HepG2 (cell line): ENCODE measurements at regions not wholly inside any gene's neighbourhood (a gene's known extent, or its start where the extent isn't known, plus 50 kb on each side); places are given as distances from the start of the nearest gene placed in this dataset.

Source experiments
- ATF7 ChIP-seq, 2 experiments: fragments of 450-650 bp in 1 of 2; sonication (generic) in 1 of 2; formaldehyde crosslinking in 1 of 2; IDR thresholded peaks; 2 replicates each; pipeline versions ENCODE4 v1.4.0 to v1.6.1; 2016 to 2020; ENCODE audit warnings: antibody characterized with exemption in 1 of 2, mild to moderate bottlenecking in 1 of 2, missing genetic modification reagents in 1 of 2
- RAD21 ChIP-seq: fragments of 450-650 bp; formaldehyde crosslinking; IDR thresholded peaks from 2 replicates; pipeline ENCODE4 v1.5.0; 2020; ENCODE audit warnings: mild to moderate bottlenecking
- TF ChIP-seq, protein P1 (sequence below): IDR thresholded peaks from 2 replicates; pipeline ENCODE4 v1.6.1; 2016; ENCODE audit warnings: low read depth, borderline replicate concordance

DNA sequence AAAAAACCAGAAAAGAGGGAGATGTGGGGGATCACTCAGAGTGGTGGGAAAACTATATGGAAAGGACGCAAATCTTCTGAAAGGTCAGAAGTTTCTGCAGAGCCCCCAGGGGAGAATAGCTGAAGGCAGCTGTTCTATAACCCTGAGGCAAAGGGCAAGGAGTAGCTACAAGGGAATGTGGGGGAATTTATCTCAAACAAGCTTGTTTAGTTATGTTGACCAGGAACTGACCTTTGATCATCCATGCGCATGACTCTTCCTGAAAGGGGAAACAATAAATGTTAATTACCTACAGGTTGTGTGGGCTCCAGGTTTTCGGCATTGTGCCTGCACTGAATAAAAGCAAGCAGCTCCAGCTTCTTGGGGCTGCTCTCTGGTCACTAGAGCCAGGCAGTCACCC lies 968.5 kb downstream of the AACS start:
- TF ChIP-seq RAD21 (CRISPR knock-in tag) (no peak), ATF7 (IDR thresholded peaks at IDR 0.05) (no peak), ATF7 (CRISPR knock-in tag; IDR thresholded peaks at IDR 0.05) (no peak)
- TF ChIP-seq, protein P1, sequence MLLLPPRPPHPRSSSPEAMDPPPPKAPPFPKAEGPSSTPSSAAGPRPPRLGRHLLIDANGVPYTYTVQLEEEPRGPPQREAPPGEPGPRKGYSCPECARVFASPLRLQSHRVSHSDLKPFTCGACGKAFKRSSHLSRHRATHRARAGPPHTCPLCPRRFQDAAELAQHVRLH (CRISPR knock-in tag) = no peak
